Stimulated activated naive B cell treated with anti-CD40 and anti-IgM and Interleukin-4, amounts not matched to agents 10 μg/mL and 1 μg/mL and 100 μg/mL, for 72 hours (primary cell): ENCODE measurements at regions not wholly inside any gene's neighbourhood (a gene's known extent, or its start where the extent isn't known, plus 50 kb on each side); places are given as distances from the start of the nearest gene placed in this dataset.
"Not testable (repeated sequence)": the region's sequence is repeated elsewhere in the genome, so short reads cannot be mapped to it uniquely, and the experiment has no call there.

ENCODE experiments used
- ATAC-seq, 2 donors: fragments of 150-1000 bp; cut with Tn5 transposase; replicated peaks; 2 replicates each; pipeline ENCODE4 v1.10.0; 2021; ENCODE audit warnings: moderate library complexity in 1 of 2
- DNase-seq: peaks from one replicate; pipeline ENCODE4 v3.0.0; 2021
- H3K27ac Mint-ChIP-seq: one replicate; pipeline ENCODE4 v1.8.0; 2022; ENCODE audit warnings: mild to moderate bottlenecking, mixed read lengths
- H3K27me3 Mint-ChIP-seq, 2 donors: one replicate each; pipeline ENCODE4 v1.8.0; 2022; ENCODE audit warnings: mixed read lengths in 2 of 2
- H3K36me3 Mint-ChIP-seq, 2 donors: one replicate each; pipeline ENCODE4 v1.8.0; 2022; ENCODE audit warnings: mixed read lengths in 2 of 2, mild to moderate bottlenecking in 1 of 2
- H3K4me1 Mint-ChIP-seq, 2 donors: one replicate each; pipeline ENCODE4 v1.8.0; 2022; ENCODE audit warnings: mixed read lengths in 2 of 2, mild to moderate bottlenecking in 1 of 2
- H3K4me3 Mint-ChIP-seq, 2 donors: one replicate each; pipeline ENCODE4 v1.8.0; 2022; ENCODE audit warnings: mild to moderate bottlenecking in 2 of 2, mixed read lengths in 2 of 2, moderate library complexity in 1 of 2
- H3K9me3 Mint-ChIP-seq, 2 donors: one replicate each; pipeline ENCODE4 v1.8.0; 2022; ENCODE audit warnings: mixed read lengths in 2 of 2, mild to moderate bottlenecking in 1 of 2

GRCh38 chr4:138867404-138867803 is 148.2 kb upstream of the NOCT start:
- no peak for ATAC-seq

GRCh38 chr4:138866314-138866713 is 149.3 kb upstream of the NOCT start:
- Mint-ChIP-seq H3K4me3 (no peak overlapping the region), H3K27ac (no peak overlapping the region), H3K27me3 (peaks cover 2 to 4% of the 10 kb centered on the region in 2 donors), H3K9me3 (no peaks in the 10 kb centered on the region), H3K4me1 (no peaks in the 10 kb centered on the region), H3K36me3 (no peaks in the 10 kb centered on the region)
- ATAC-seq (no peak), DNase-seq (no peak)

More at GRCh38 chr4:138867404-138867803, 148.2 kb upstream of the NOCT start:
- no peak for DNase-seq
- Mint-ChIP-seq H3K27ac (no peak overlapping the region), H3K4me3 (no peak overlapping the region), H3K27me3 (peaks cover 3 to 6% of the 10 kb centered on the region in 2 donors), H3K36me3 (no peaks in the 10 kb centered on the region), H3K4me1 (no peaks in the 10 kb centered on the region), H3K9me3 (no peaks in the 10 kb centered on the region)

- DNase-seq (no peak), ATAC-seq (no peak)
- H3K4me1 Mint-ChIP-seq, result no peaks in the 10 kb centered on the region
- H3K27ac Mint-ChIP-seq, result no peak overlapping the region
- H3K36me3 Mint-ChIP-seq, result no peaks in the 10 kb centered on the region
- no peaks in the 10 kb centered on the region for H3K9me3 Mint-ChIP-seq
- no peak overlapping the region for H3K4me3 Mint-ChIP-seq
- no peaks in the 10 kb centered on the region for H3K27me3 Mint-ChIP-seq
Measured at GRCh38 chr4:138865765-138866164, 149.8 kb upstream of the NOCT start.

GRCh38 chr4:138864961-138865720 is 150.4 kb upstream of the NOCT start:
- no peak overlapping the region for H3K4me3 Mint-ChIP-seq
- no peaks in the 10 kb centered on the region for H3K27me3 Mint-ChIP-seq
- DNase-seq (no peak), ATAC-seq (no peak)
- H3K9me3 Mint-ChIP-seq, result no peaks in the 10 kb centered on the region
- H3K4me1 Mint-ChIP-seq, result no peaks in the 10 kb centered on the region
- no peaks in the 10 kb centered on the region for H3K36me3 Mint-ChIP-seq
- H3K27ac Mint-ChIP-seq, result no peak overlapping the region

- no peaks in the 10 kb centered on the region for H3K27me3 Mint-ChIP-seq
- H3K36me3 Mint-ChIP-seq, result no peaks in the 10 kb centered on the region
- H3K27ac Mint-ChIP-seq, result no peak overlapping the region
- no peak for DNase-seq
- no peaks in the 10 kb centered on the region for H3K4me1 Mint-ChIP-seq
- H3K9me3 Mint-ChIP-seq, result no peaks in the 10 kb centered on the region
- no peak for ATAC-seq
- no peak overlapping the region for H3K4me3 Mint-ChIP-seq
Measured at GRCh38 chr4:138863160-138863559, 152.4 kb upstream of the NOCT start.

- Mint-ChIP-seq H3K27me3 (peaks cover under 1 to 1% of the 10 kb centered on the region in 2 donors), H3K9me3 (no peaks in the 10 kb centered on the region), H3K4me1 (no peaks in the 10 kb centered on the region), H3K36me3 (no peaks in the 10 kb centered on the region), H3K4me3 (no peak overlapping the region), H3K27ac (no peak overlapping the region)
- ATAC-seq (no peak), DNase-seq (no peak)
Measured at GRCh38 chr4:138861135-138861534, 154.4 kb upstream of the NOCT start.

GRCh38 chr4:138860357-138860756 is 155.2 kb upstream of the NOCT start:
- H3K4me1 Mint-ChIP-seq, H3K9me3 Mint-ChIP-seq, ATAC-seq, DNase-seq, H3K27me3 Mint-ChIP-seq, H3K4me3 Mint-ChIP-seq, H3K27ac Mint-ChIP-seq, H3K36me3 Mint-ChIP-seq: not testable (repeated sequence)

GRCh38 chr4:138859254-138859653 is 156.3 kb upstream of the NOCT start:
- DNase-seq (no peak), ATAC-seq (no peak)
- H3K4me3 Mint-ChIP-seq, result no peak overlapping the region
- peaks cover 8 to 9% of the 10 kb centered on the region in 2 donors for H3K27me3 Mint-ChIP-seq
- H3K4me1 Mint-ChIP-seq, result no peaks in the 10 kb centered on the region
- no peaks in the 10 kb centered on the region for H3K9me3 Mint-ChIP-seq
- no peak overlapping the region for H3K27ac Mint-ChIP-seq
- H3K36me3 Mint-ChIP-seq, result no peaks in the 10 kb centered on the region

GRCh38 chr4:138858419-138858818 is 157.2 kb upstream of the NOCT start:
- H3K36me3 Mint-ChIP-seq, result no peaks in the 10 kb centered on the region

GRCh38 chr4:138857416-138857815 is 158.2 kb upstream of the NOCT start:
- H3K4me3 Mint-ChIP-seq, result no peak overlapping the region
- no peak overlapping the region for H3K27ac Mint-ChIP-seq

More at GRCh38 chr4:138858419-138858818, 157.2 kb upstream of the NOCT start:
- Mint-ChIP-seq H3K27me3 (peaks cover 8 to 9% of the 10 kb centered on the region in 2 donors), H3K4me3 (no peak overlapping the region), H3K4me1 (no peaks in the 10 kb centered on the region), H3K27ac (no peak overlapping the region), H3K9me3 (no peaks in the 10 kb centered on the region)
- DNase-seq, result no peak
- no peak for ATAC-seq

GRCh38 chr4:138852681-138853080 is 162.9 kb upstream of the NOCT start:
- Mint-ChIP-seq H3K27ac (no peak overlapping the region), H3K27me3 (peaks cover 25 to 27% of the 10 kb centered on the region in 2 donors), H3K4me3 (no peak overlapping the region), H3K9me3 (peaks cover 0 to 3% of the 10 kb centered on the region in 2 donors), H3K36me3 (no peaks in the 10 kb centered on the region), H3K4me1 (peaks cover 0 to 9% of the 10 kb centered on the region in 2 donors)
- ATAC-seq, result no peak
- no peak for DNase-seq

More at GRCh38 chr4:138857416-138857815, 158.2 kb upstream of the NOCT start:
- no peak for ATAC-seq
- H3K36me3 Mint-ChIP-seq, result no peaks in the 10 kb centered on the region
- peaks cover 12 to 16% of the 10 kb centered on the region in 2 donors for H3K27me3 Mint-ChIP-seq
- DNase-seq, result no peak
- no peaks in the 10 kb centered on the region for H3K4me1 Mint-ChIP-seq
- H3K9me3 Mint-ChIP-seq, result peaks cover 0 to 2% of the 10 kb centered on the region in 2 donors

- ATAC-seq (no peak), DNase-seq (no peak)
- Mint-ChIP-seq H3K9me3 (peaks cover 0 to 3% of the 10 kb centered on the region in 2 donors), H3K27me3 (peaks cover 25 to 27% of the 10 kb centered on the region in 2 donors), H3K27ac (no peak overlapping the region), H3K4me1 (peaks cover 0 to 9% of the 10 kb centered on the region in 2 donors), H3K4me3 (no peak overlapping the region), H3K36me3 (no peaks in the 10 kb centered on the region)
Measured at GRCh38 chr4:138851391-138852335, 163.9 kb upstream of the NOCT start.

GRCh38 chr4:138845664-138846063 is 169.9 kb upstream of the NOCT start:
- no peak for ATAC-seq
- H3K4me1 Mint-ChIP-seq, result no peaks in the 10 kb centered on the region
- no peak for DNase-seq
- peaks cover 0 to 2% of the 10 kb centered on the region in 2 donors for H3K9me3 Mint-ChIP-seq
- H3K36me3 Mint-ChIP-seq, result no peaks in the 10 kb centered on the region
- no peak overlapping the region for H3K27ac Mint-ChIP-seq
- peaks cover 4 to 11% of the 10 kb centered on the region in 2 donors for H3K27me3 Mint-ChIP-seq
- no peak overlapping the region for H3K4me3 Mint-ChIP-seq

- Mint-ChIP-seq H3K36me3 (no peaks in the 10 kb centered on the region), H3K9me3 (peaks cover 0 to 2% of the 10 kb centered on the region in 2 donors), H3K4me3 (no peak overlapping the region), H3K27me3 (peaks cover 4 to 11% of the 10 kb centered on the region in 2 donors), H3K27ac (no peak overlapping the region), H3K4me1 (no peaks in the 10 kb centered on the region)
- DNase-seq (no peak), ATAC-seq (no peak)
Measured at GRCh38 chr4:138845054-138845453, 170.5 kb upstream of the NOCT start.
